Liver (tissue), 7 donors: ENCODE measurements at regions not wholly inside any gene's neighbourhood (a gene's known extent, or its start where the extent isn't known, plus 50 kb on each side); places are given as distances from the start of the nearest gene placed in this dataset.

Experiments
- DNase-seq: peaks from one replicate; pipeline ENCODE4 v3.0.0-alpha.2; 2017; ENCODE audit warnings: low spot score
- H3K27ac ChIP-seq, 2 donors: one replicate each; pipeline ENCODE4 v1.7.0; 2013; ENCODE audit warnings: inconsistent platforms in 2 of 2, low read length in 2 of 2, control low read depth in 1 of 2, low read depth in 1 of 2, mild to moderate bottlenecking in 1 of 2
- H3K27me3 ChIP-seq, 4 donors: one replicate each; pipeline versions ENCODE4 v1.6.1 to v1.7.0; 2013; ENCODE audit warnings: low read length in 3 of 4, inconsistent platforms in 1 of 4, mild to moderate bottlenecking in 1 of 4, moderate library complexity in 1 of 4; ENCODE audit not compliant: control insufficient read depth in 4 of 4, insufficient read depth in 4 of 4
- H3K36me3 ChIP-seq, 4 donors: one replicate each; pipeline versions ENCODE4 v1.6.1 to v1.7.0; 2013; ENCODE audit warnings: low read length in 3 of 4, mild to moderate bottlenecking in 3 of 4, low read depth in 1 of 4, moderate library complexity in 1 of 4; ENCODE audit not compliant: control insufficient read depth in 4 of 4, insufficient read depth in 3 of 4
- H3K4me1 ChIP-seq, 4 donors: one replicate each; pipeline versions ENCODE4 v1.6.1 to v1.7.0; 2013; ENCODE audit warnings: low read length in 3 of 4, mild to moderate bottlenecking in 3 of 4, moderate library complexity in 1 of 4; ENCODE audit not compliant: control insufficient read depth in 4 of 4, insufficient read depth in 4 of 4
- H3K4me3 ChIP-seq, 3 donors: one replicate each; pipeline versions ENCODE4 v1.6.1 to v1.7.0; 2013; ENCODE audit warnings: low read length in 3 of 3, control low read depth in 1 of 3, low read depth in 1 of 3, mild to moderate bottlenecking in 1 of 3
- H3K9ac ChIP-seq, 2 donors: one replicate each; pipeline ENCODE4 v1.7.0; 2013; ENCODE audit warnings: low read length in 2 of 2, mild to moderate bottlenecking in 2 of 2, moderate library complexity in 2 of 2, control low read depth in 1 of 2, low read depth in 1 of 2
- H3K9me3 ChIP-seq, 4 donors: one replicate each; pipeline versions ENCODE4 v1.6.1 to v1.7.0; 2013; ENCODE audit warnings: low read length in 3 of 4; ENCODE audit not compliant: control insufficient read depth in 4 of 4
- EGR1 ChIP-seq, 2 donors: IDR thresholded peaks; 2 replicates each; pipeline ENCODE4 v1.6.1; 2016 to 2018; ENCODE audit warnings: antibody characterized with exemption in 2 of 2, low read depth in 2 of 2
- FOXA1 ChIP-seq: IDR thresholded peaks from 2 replicates; pipeline ENCODE4 v1.6.1; 2016; ENCODE audit warnings: antibody characterized with exemption
- FOXA2 ChIP-seq: IDR thresholded peaks from 2 replicates; pipeline ENCODE4 v1.6.1; 2016; ENCODE audit warnings: antibody characterized with exemption
- GABPA ChIP-seq, 2 donors: IDR thresholded peaks in 1 of 2; conservative IDR thresholded peaks in 1 of 2; 2 replicates each; pipeline ENCODE4 v1.6.1; 2016; ENCODE audit warnings: antibody characterized with exemption in 2 of 2, mild to moderate bottlenecking in 1 of 2, moderate library complexity in 1 of 2
- HNF4A ChIP-seq, 2 donors: conservative IDR thresholded peaks; 2 replicates each; pipeline ENCODE4 v1.6.1; 2016; ENCODE audit warnings: antibody characterized with exemption in 2 of 2, mild to moderate bottlenecking in 2 of 2
- HNF4G ChIP-seq: IDR thresholded peaks from 2 replicates; pipeline ENCODE4 v1.6.1; 2016; ENCODE audit warnings: antibody characterized with exemption
- JUND ChIP-seq, 2 donors: IDR thresholded peaks; 2 replicates each; pipeline ENCODE4 v1.6.1; 2016; ENCODE audit warnings: antibody characterized with exemption in 2 of 2
- NR2F2 ChIP-seq: IDR thresholded peaks from 2 replicates; pipeline ENCODE4 v1.6.1; 2016; ENCODE audit warnings: antibody characterized with exemption
- RAD21 ChIP-seq, 2 donors: IDR thresholded peaks; 2 replicates each; pipeline ENCODE4 v1.6.1; 2016; ENCODE audit warnings: antibody characterized with exemption in 2 of 2, mild to moderate bottlenecking in 2 of 2
- RXRA ChIP-seq, 2 donors: IDR thresholded peaks; 2 replicates each; pipeline ENCODE4 v1.6.1; 2017 to 2018; ENCODE audit warnings: antibody characterized with exemption in 2 of 2, mild to moderate bottlenecking in 1 of 2
- SP1 ChIP-seq: IDR thresholded peaks from 2 replicates; pipeline ENCODE4 v1.6.1; 2018; ENCODE audit warnings: antibody characterized with exemption, mild to moderate bottlenecking
- TAF1 ChIP-seq: conservative IDR thresholded peaks from 2 replicates; pipeline ENCODE4 v1.6.1; 2016; ENCODE audit warnings: antibody characterized with exemption, mild to moderate bottlenecking
- YY1 ChIP-seq: IDR thresholded peaks from 2 replicates; pipeline ENCODE4 v1.6.1; 2016; ENCODE audit warnings: antibody characterized with exemption, mild to moderate bottlenecking
- WGBS: extraction: QIAGEN DNeasy Blood & Tissue Kit; methylation state at CpG from one replicate; pipeline ENCODE4 v1.1.7; 2013; 5-methylcytosine and 5-hydroxymethylcytosine counted together
- TF ChIP-seq, protein P1 (sequence below): IDR thresholded peaks from 2 replicates; pipeline ENCODE4 v1.6.1; 2016; ENCODE audit warnings: antibody characterized with exemption
- TF ChIP-seq, protein P2 (sequence below): IDR thresholded peaks from 2 replicates; pipeline ENCODE4 v1.6.1; 2016; ENCODE audit warnings: antibody characterized with exemption, mild to moderate bottlenecking
- TF ChIP-seq, protein P3 (sequence below): IDR thresholded peaks from 2 replicates; pipeline ENCODE4 v1.6.1; 2016; ENCODE audit warnings: antibody characterized with exemption
- donor health status: healthy.
- donor health status: healthy.
- donor health status: healthy.
- donor health status: healthy.

DNA sequence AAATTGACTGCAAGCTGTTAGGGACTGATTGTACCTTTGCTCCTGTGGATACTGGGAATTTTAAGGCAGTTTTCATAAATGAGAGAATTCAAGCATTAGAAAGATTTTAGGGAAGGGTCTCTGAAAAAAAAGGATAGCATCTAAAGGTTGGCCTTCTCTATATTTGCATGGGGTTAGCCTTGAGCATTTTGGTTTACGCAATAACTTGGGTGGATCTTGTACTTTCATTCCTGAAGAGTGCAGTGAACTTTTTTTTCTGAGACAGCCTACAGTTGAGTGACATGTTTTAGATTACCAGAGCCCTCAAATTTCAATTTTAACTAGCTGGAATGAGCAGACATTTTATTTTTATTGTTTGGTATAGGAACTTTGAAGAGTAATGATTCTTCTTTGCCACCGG, 91.6 kb upstream of the NR3C1 start:
- WGBS: 57% methylated on average over 2 of the region's 2 CpGs
- H3K9me3 ChIP-seq: no peaks in the 10 kb centered on the region
- H3K27me3 ChIP-seq: no peaks in the 10 kb centered on the region
- H3K27ac ChIP-seq: peak overlapping the region; percentile 37 to 70
- H3K4me3 ChIP-seq: no peak overlapping the region
- H3K9ac ChIP-seq: no peak overlapping the region
- no peak for DNase-seq
- peaks cover 7 to 50% (median 48%) of the 10 kb centered on the region in 4 donors for H3K4me1 ChIP-seq
- no peak for TF ChIP-seq FOXA2
- TF ChIP-seq, protein P1, sequence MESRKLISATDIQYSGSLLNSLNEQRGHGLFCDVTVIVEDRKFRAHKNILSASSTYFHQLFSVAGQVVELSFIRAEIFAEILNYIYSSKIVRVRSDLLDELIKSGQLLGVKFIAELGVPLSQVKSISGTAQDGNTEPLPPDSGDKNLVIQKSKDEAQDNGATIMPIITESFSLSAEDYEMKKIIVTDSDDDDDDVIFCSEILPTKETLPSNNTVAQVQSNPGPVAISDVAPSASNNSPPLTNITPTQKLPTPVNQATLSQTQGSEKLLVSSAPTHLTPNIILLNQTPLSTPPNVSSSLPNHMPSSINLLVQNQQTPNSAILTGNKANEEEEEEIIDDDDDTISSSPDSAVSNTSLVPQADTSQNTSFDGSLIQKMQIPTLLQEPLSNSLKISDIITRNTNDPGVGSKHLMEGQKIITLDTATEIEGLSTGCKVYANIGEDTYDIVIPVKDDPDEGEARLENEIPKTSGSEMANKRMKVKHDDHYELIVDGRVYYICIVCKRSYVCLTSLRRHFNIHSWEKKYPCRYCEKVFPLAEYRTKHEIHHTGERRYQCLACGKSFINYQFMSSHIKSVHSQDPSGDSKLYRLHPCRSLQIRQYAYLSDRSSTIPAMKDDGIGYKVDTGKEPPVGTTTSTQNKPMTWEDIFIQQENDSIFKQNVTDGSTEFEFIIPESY: no peak
- TF ChIP-seq HNF4A (conservative IDR thresholded peaks at IDR 0.05): peak; percentile 49 to 60
- peak in 1 of 2 donors; percentile 15 for TF ChIP-seq RAD21 (IDR thresholded peaks at IDR 0.05)
- peak; percentile 53 to 61 for TF ChIP-seq RXRA (IDR thresholded peaks at IDR 0.05)
- no peaks in the 10 kb centered on the region for H3K36me3 ChIP-seq

DNA sequence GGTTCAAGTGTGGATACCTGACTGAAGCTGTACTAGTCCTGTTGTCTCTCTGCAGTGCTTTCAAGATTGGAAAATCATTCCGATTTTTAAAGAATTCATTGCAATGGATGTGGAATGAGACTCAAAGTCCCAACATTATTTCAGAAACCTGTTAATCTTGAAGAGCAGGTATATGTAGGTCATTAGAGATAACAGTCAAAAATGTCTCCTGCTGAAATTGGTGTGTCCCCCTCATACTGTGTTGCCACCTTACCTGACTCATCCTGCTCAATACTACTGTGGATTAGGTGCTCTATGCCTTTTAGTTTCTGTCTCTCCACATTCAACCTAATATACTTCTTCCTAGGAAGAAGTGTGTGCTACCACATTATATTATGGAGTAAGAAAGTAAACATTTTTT, 91.1 kb upstream of the NR3C1 start:
- Histone ChIP-seq H3K27me3 (no peaks in the 10 kb centered on the region), H3K27ac (no peak overlapping the region), H3K9ac (no peak overlapping the region), H3K4me1 (peaks cover 7 to 52% (median 50%) of the 10 kb centered on the region in 4 donors), H3K9me3 (no peaks in the 10 kb centered on the region), H3K4me3 (no peak overlapping the region), H3K36me3 (no peaks in the 10 kb centered on the region)
- 91% methylated on average over 1 of the region's 1 CpG for WGBS
- DNase-seq: no peak
- TF ChIP-seq GABPA (IDR thresholded peaks at IDR 0.05 in 1 of 2, conservative IDR thresholded peaks at IDR 0.05 in 1 of 2): no peak
- TF ChIP-seq, protein P2, sequence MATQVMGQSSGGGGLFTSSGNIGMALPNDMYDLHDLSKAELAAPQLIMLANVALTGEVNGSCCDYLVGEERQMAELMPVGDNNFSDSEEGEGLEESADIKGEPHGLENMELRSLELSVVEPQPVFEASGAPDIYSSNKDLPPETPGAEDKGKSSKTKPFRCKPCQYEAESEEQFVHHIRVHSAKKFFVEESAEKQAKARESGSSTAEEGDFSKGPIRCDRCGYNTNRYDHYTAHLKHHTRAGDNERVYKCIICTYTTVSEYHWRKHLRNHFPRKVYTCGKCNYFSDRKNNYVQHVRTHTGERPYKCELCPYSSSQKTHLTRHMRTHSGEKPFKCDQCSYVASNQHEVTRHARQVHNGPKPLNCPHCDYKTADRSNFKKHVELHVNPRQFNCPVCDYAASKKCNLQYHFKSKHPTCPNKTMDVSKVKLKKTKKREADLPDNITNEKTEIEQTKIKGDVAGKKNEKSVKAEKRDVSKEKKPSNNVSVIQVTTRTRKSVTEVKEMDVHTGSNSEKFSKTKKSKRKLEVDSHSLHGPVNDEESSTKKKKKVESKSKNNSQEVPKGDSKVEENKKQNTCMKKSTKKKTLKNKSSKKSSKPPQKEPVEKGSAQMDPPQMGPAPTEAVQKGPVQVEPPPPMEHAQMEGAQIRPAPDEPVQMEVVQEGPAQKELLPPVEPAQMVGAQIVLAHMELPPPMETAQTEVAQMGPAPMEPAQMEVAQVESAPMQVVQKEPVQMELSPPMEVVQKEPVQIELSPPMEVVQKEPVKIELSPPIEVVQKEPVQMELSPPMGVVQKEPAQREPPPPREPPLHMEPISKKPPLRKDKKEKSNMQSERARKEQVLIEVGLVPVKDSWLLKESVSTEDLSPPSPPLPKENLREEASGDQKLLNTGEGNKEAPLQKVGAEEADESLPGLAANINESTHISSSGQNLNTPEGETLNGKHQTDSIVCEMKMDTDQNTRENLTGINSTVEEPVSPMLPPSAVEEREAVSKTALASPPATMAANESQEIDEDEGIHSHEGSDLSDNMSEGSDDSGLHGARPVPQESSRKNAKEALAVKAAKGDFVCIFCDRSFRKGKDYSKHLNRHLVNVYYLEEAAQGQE: no peak

DNA sequence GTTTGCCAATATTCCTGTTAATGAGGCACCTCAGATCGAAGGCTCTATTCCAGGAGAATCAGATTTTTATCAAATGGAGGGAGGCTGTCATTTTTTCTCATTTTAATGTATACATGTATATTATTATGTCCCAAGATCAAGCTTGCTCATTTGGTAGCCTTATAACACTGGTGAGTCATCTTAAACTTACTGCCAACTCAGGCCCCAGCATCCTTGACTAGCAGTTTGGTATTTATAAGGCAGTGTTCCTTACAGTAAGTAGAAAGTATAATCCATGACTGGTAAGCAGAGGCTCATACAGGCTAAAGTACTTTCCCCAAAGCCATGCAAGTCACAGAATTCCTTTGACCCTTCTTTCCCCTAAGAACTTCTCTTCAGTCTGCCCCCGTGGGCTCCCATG, 90.7 kb upstream of the NR3C1 start:
- H3K9me3 ChIP-seq: no peaks in the 10 kb centered on the region
- 86% methylated on average over 2 of the region's 2 CpGs for WGBS
- TF ChIP-seq JUND (IDR thresholded peaks at IDR 0.05) (no peak), SP1 (no peak), YY1 (no peak), RXRA (IDR thresholded peaks at IDR 0.05) (no peak), RAD21 (IDR thresholded peaks at IDR 0.05) (no peak), GABPA (IDR thresholded peaks at IDR 0.05 in 1 of 2, conservative IDR thresholded peaks at IDR 0.05 in 1 of 2) (no peak), HNF4G (no peak), HNF4A (conservative IDR thresholded peaks at IDR 0.05) (no peak), FOXA1 (no peak), FOXA2 (no peak), NR2F2 (no peak), EGR1 (IDR thresholded peaks at IDR 0.05; ENCODE audit: low read depth in 2 of 2) (no peak), TAF1 (no peak)
- TF ChIP-seq, protein P2: no peak
- TF ChIP-seq, protein P3, sequence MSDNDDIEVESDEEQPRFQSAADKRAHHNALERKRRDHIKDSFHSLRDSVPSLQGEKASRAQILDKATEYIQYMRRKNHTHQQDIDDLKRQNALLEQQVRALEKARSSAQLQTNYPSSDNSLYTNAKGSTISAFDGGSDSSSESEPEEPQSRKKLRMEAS: no peak
- TF ChIP-seq, protein P1: no peak

More for the DNA sequence above, 90.7 kb upstream of the NR3C1 start:
- Histone ChIP-seq H3K27ac (no peak overlapping the region), H3K36me3 (no peaks in the 10 kb centered on the region), H3K9ac (no peak overlapping the region), H3K4me1 (peaks cover 7 to 52% (median 50%) of the 10 kb centered on the region in 4 donors), H3K4me3 (no peak overlapping the region), H3K27me3 (no peaks in the 10 kb centered on the region)
- no peak for DNase-seq
